HCT116 (cell line): ENCODE measurements at regions not wholly inside any gene's neighbourhood (a gene's known extent, or its start where the extent isn't known, plus 50 kb on each side); places are given as distances from the start of the nearest gene placed in this dataset.
"Not testable (repeated sequence)": the region's sequence is repeated elsewhere in the genome, so short reads cannot be mapped to it uniquely, and the experiment has no call there.

ENCODE experiments used
- ATAC-seq: fragments of 200-7000 bp; cut with Tn5 transposase; 2 replicates; pipeline ENCODE4 v1.9.1; 2020; ENCODE audit warnings: mild to moderate bottlenecking, moderate library complexity
- BruUV-seq: library from RNA; stranded (reverse); fragments of 400-500 nt; replicated peaks from 2 replicates; lab custom pipeline; 2021; lab: Mats Ljungman, UMichigan
- CTCF ChIA-PET: fragments of 300-600 bp; sonication (Branson Sonifier 250); formaldehyde crosslinking; loops from one replicate; lab custom pipeline; 2021; ENCODE audit warnings: antibody characterized with exemption; lab: Charles Lee
- POLR2A ChIA-PET: fragments of 300-600, 350-600 bp; sonication (Branson Sonifier 250); formaldehyde crosslinking; loops from one replicate; lab custom pipeline; 2021; ENCODE audit warnings: antibody characterized with exemption; lab: Charles Lee
- RAD21 ChIA-PET, 2 experiments: fragments of 300-600 bp; sonication (Branson Sonifier 250); formaldehyde crosslinking; loops; one replicate each; lab custom pipeline; 2023; ENCODE audit warnings: low total read pairs in 2 of 2; ENCODE audit not compliant: uncharacterized antibody in 2 of 2, unreplicated experiment in 2 of 2, low non-redundant PET in 1 of 2; lab: Charles Lee
- DNase-seq: peaks from one replicate; pipeline ENCODE4 v3.0.0-alpha.2; 2010; ENCODE audit warnings: low read depth, low spot score
- H2AFZ ChIP-seq: fragments of 200-600 bp; shearing (Covaris generic), sonication (generic); 2 replicates; pipeline ENCODE4 v1.6.1; 2017; ENCODE audit warnings: low read depth, mixed run types, mixed read lengths, antibody characterized with exemption, low read length; ENCODE audit not compliant: poor library complexity, severe bottlenecking
- H3K27ac ChIP-seq: 2 replicates; pipeline ENCODE4 v1.5.1; 2012; ENCODE audit warnings: low read depth, low read length
- H3K27me3 ChIP-seq: fragments of 200-600 bp; sonication (generic); 2 replicates; pipeline ENCODE4 v1.6.1; 2016; ENCODE audit warnings: mixed run types, low read length, mixed read lengths; ENCODE audit not compliant: insufficient read depth
- H3K36me3 ChIP-seq, 2 experiments: fragments of 200-500 bp in 1 of 2; fragments of 200-600 bp in 1 of 2; sonication (Bioruptor generic) in 1 of 2; sonication (generic) in 1 of 2; 2 replicates each; pipeline versions ENCODE4 v1.5.1 to v1.6.1; 2014 to 2016; ENCODE audit warnings: low read length in 2 of 2, inconsistent platforms in 1 of 2, mixed read lengths in 1 of 2, mixed run types in 1 of 2; ENCODE audit not compliant: insufficient read depth in 2 of 2, control insufficient read depth in 1 of 2
- H3K4me1 ChIP-seq, 2 experiments: fragments of 200-600 bp in 1 of 2; sonication (generic) in 1 of 2; 2 replicates each; pipeline versions ENCODE4 v1.5.1 to v1.6.1; 2012 to 2017; ENCODE audit warnings: low read length in 2 of 2, inconsistent platforms in 1 of 2, mild to moderate bottlenecking in 1 of 2, mixed read lengths in 1 of 2, mixed run types in 1 of 2, moderate library complexity in 1 of 2; ENCODE audit not compliant: insufficient read depth in 2 of 2, control insufficient read depth in 1 of 2
- H3K4me2 ChIP-seq: fragments of 200-600 bp; sonication (generic); 2 replicates; pipeline ENCODE4 v1.6.1; 2017; ENCODE audit warnings: mixed run types, low read length, mixed read lengths
- H3K4me3 ChIP-seq, 2 experiments: fragments of 200-600 bp in 1 of 2; sonication (generic) in 1 of 2; replicated peaks in 1 of 2; 2 replicates each; pipeline ENCODE4 v1.5.1; 2011 to 2016; ENCODE audit warnings: low read length in 2 of 2, control low read depth in 1 of 2, low read depth in 1 of 2, mild to moderate bottlenecking in 1 of 2, mixed read lengths in 1 of 2, mixed run types in 1 of 2
- H3K79me2 ChIP-seq: fragments of 200-600 bp; sonication (generic); 2 replicates; pipeline ENCODE4 v1.6.1; 2017; ENCODE audit warnings: mild to moderate bottlenecking, mixed run types, low read length, moderate library complexity, mixed read lengths; ENCODE audit not compliant: insufficient read depth
- H3K9ac ChIP-seq: fragments of 200-600 bp; sonication (generic); 2 replicates; pipeline ENCODE4 v1.6.1; 2016; ENCODE audit warnings: low read length, mixed read lengths
- H3K9me2 ChIP-seq: fragments of 200-600 bp; sonication (generic), shearing (Covaris generic); 2 replicates; pipeline ENCODE4 v1.6.1; 2017; ENCODE audit warnings: mixed run types, mild to moderate bottlenecking, moderate library complexity; ENCODE audit not compliant: insufficient read depth
- H3K9me3 ChIP-seq, 2 experiments: fragments of 200-500 bp in 1 of 2; fragments of 200-600 bp in 1 of 2; sonication (Bioruptor generic) in 1 of 2; sonication (generic) in 1 of 2; 2 replicates each; pipeline ENCODE4 v1.6.1; 2014 to 2017; ENCODE audit warnings: low read length in 2 of 2, mixed read lengths in 2 of 2, inconsistent platforms in 1 of 2, low read depth in 1 of 2, mild to moderate bottlenecking in 1 of 2, mixed run types in 1 of 2, moderate library complexity in 1 of 2; ENCODE audit not compliant: control insufficient read depth in 1 of 2, insufficient read depth in 1 of 2
- H4K20me1 ChIP-seq: fragments of 200-600 bp; sonication (generic), shearing (Covaris generic); 2 replicates; pipeline ENCODE4 v1.6.1; 2017; ENCODE audit warnings: mixed run types, mild to moderate bottlenecking, moderate library complexity; ENCODE audit not compliant: insufficient read depth
- EGR1 ChIP-seq: IDR thresholded peaks from 2 replicates; pipeline ENCODE4 v1.6.1; 2012; ENCODE audit warnings: low read depth
- FOSL1 ChIP-seq: IDR thresholded peaks from 2 replicates; pipeline ENCODE4 v1.6.1; 2012; ENCODE audit warnings: low read depth
- POLR2AphosphoS5 ChIP-seq: IDR thresholded peaks from 2 replicates; pipeline ENCODE4 v1.6.1; 2011; ENCODE audit warnings: mild to moderate bottlenecking, low read depth, low read length, moderate library complexity
- REST ChIP-seq: IDR thresholded peaks from 2 replicates; pipeline ENCODE4 v1.6.1; 2012; ENCODE audit warnings: low read depth
- SRF ChIP-seq: IDR thresholded peaks from 2 replicates; pipeline ENCODE4 v1.6.1; 2012; ENCODE audit warnings: low read depth
- intact Hi-C: fragments of 100-400 bp; cut with micrococcal nuclease; formaldehyde crosslinking; loops from 2 replicates; pipeline ENCODE4 v1.10.0; 2022

- no peaks in the 10 kb centered on the region for H3K27me3 ChIP-seq
- ATAC-seq (no peak), DNase-seq (no peak)
- H3K9me3 ChIP-seq, result peaks cover 0 to 24% of the 10 kb centered on the region in 2 experiments; a peak in 2 of 4 replicates
- no TSS peak for BruUV-seq
- no peak overlapping the region for H3K9ac ChIP-seq
- RAD21 ChIA-PET, result no interaction called here
- POLR2A ChIA-PET, result no interaction called here
- TF ChIP-seq SRF (no peak), EGR1 (no peak), FOSL1 (no peak), POLR2AphosphoS5 (no peak), REST (no peak)
- TF ChIP-seq, all 23 proteins: peak for 0
- intact Hi-C loops, result no loop called here
- Histone ChIP-seq H3K4me1 (no peaks in the 10 kb centered on the region), H3K9me2 (no peaks in the 10 kb centered on the region), H3K27ac (no peak overlapping the region), H4K20me1 (no peaks in the 10 kb centered on the region), H3K36me3 (no peaks in the 10 kb centered on the region), H3K4me2 (no peak overlapping the region), H2AFZ (no peak overlapping the region), H3K4me3 (no peak overlapping the region), H3K79me2 (no peaks in the 10 kb centered on the region)
- CTCF ChIA-PET, result no interaction called here
Observed at GRCh38 chr5:23428705-23429104, 78.7 kb upstream of the PRDM9 start.

- H3K27ac ChIP-seq, H3K4me2 ChIP-seq, H3K9me2 ChIP-seq, H3K9ac ChIP-seq, DNase-seq, H3K79me2 ChIP-seq, H3K27me3 ChIP-seq, H4K20me1 ChIP-seq, BruUV-seq, H3K36me3 ChIP-seq, RAD21 ChIA-PET, CTCF ChIA-PET, POLR2A ChIA-PET, intact Hi-C loops, ATAC-seq, H3K4me1 ChIP-seq, H3K4me3 ChIP-seq, H2AFZ ChIP-seq: not testable (repeated sequence)
- peaks cover 7 to 28% of the 10 kb centered on the region in 2 experiments; a peak in 2 of 4 replicates for H3K9me3 ChIP-seq
Observed at GRCh38 chr5:23420214-23420613, 87.2 kb upstream of the PRDM9 start.
